ENCODE measurements at regions not wholly inside any gene's neighbourhood (a gene's known extent, or its start where the extent isn't known, plus 50 kb on each side); places are given as distances from the start of the nearest gene placed in this dataset.
A peak's percentile ranks its signal among the peaks of the same experiment; 100 is the strongest.

GRCh38 chr4:103374306-103374705 is 176.2 kb upstream of the CENPE start:
- H3K4me1 ChIP-seq (ENCODE audit: control insufficient read depth, insufficient read depth, low read length), result peaks cover 21% of the 10 kb centered on the region; the same call in 1 of the 2 replicates
- H3K4me3 ChIP-seq (ENCODE audit: low read depth, low read length), result no peak overlapping the region
- no peaks in the 10 kb centered on the region for H3K27me3 ChIP-seq (ENCODE audit: control insufficient read depth, insufficient read depth, low read length)
- H3K27ac ChIP-seq (ENCODE audit: low read depth, low read length), result peak overlapping the region; percentile 45; the same call in 1 of the 2 replicates
- H3K9ac ChIP-seq (ENCODE audit: low read length), result no peak overlapping the region
- peaks cover 10% of the 10 kb centered on the region; the same call in 1 of the 2 replicates for H3K9me3 ChIP-seq (ENCODE audit: control insufficient read depth, insufficient read depth, low read depth, low read length)
- no peaks in the 10 kb centered on the region for H3K36me3 ChIP-seq (ENCODE audit: control insufficient read depth, insufficient read depth, low read length)

GRCh38 chr4:103372002-103372558 is 173.9 kb upstream of the CENPE start:
- H3K27ac ChIP-seq (ENCODE audit: low read depth, low read length), result no peak overlapping the region

GRCh38 chr4:103370336-103370735 is 172.2 kb upstream of the CENPE start:
- peaks cover 2% of the 10 kb centered on the region; the same call in 1 of the 2 replicates for H3K9me3 ChIP-seq (ENCODE audit: control insufficient read depth, insufficient read depth, low read depth, low read length)
- no peaks in the 10 kb centered on the region for H3K27me3 ChIP-seq (ENCODE audit: control insufficient read depth, insufficient read depth, low read length)
- no peak overlapping the region for H3K27ac ChIP-seq (ENCODE audit: low read depth, low read length)
- H3K9ac ChIP-seq (ENCODE audit: low read length), result no peak overlapping the region
- H3K36me3 ChIP-seq (ENCODE audit: control insufficient read depth, insufficient read depth, low read length), result no peaks in the 10 kb centered on the region
- H3K4me3 ChIP-seq (ENCODE audit: low read depth, low read length), result no peak overlapping the region
- H3K4me1 ChIP-seq (ENCODE audit: control insufficient read depth, insufficient read depth, low read length), result peaks cover 19% of the 10 kb centered on the region; the same call in 1 of the 2 replicates

More at GRCh38 chr4:103372002-103372558, 173.9 kb upstream of the CENPE start:
- Histone ChIP-seq H3K27me3 (ENCODE audit: control insufficient read depth, insufficient read depth, low read length) (no peaks in the 10 kb centered on the region), H3K9ac (ENCODE audit: low read length) (no peak overlapping the region), H3K4me3 (ENCODE audit: low read depth, low read length) (no peak overlapping the region), H3K4me1 (ENCODE audit: control insufficient read depth, insufficient read depth, low read length) (peaks cover 21% of the 10 kb centered on the region; the same call in 1 of the 2 replicates), H3K36me3 (ENCODE audit: control insufficient read depth, insufficient read depth, low read length) (no peaks in the 10 kb centered on the region), H3K9me3 (ENCODE audit: control insufficient read depth, insufficient read depth, low read depth, low read length) (peaks cover 6% of the 10 kb centered on the region; the same call in 1 of the 2 replicates)

GRCh38 chr4:103365285-103365684 is 167.1 kb upstream of the CENPE start:
- Histone ChIP-seq H3K9ac (ENCODE audit: low read length) (no peak overlapping the region), H3K9me3 (ENCODE audit: control insufficient read depth, insufficient read depth, low read depth, low read length) (peaks cover 29% of the 10 kb centered on the region), H3K27ac (ENCODE audit: low read depth, low read length) (no peak overlapping the region), H3K4me3 (ENCODE audit: low read depth, low read length) (no peak overlapping the region), H3K27me3 (ENCODE audit: control insufficient read depth, insufficient read depth, low read length) (no peaks in the 10 kb centered on the region), H3K36me3 (ENCODE audit: control insufficient read depth, insufficient read depth, low read length) (peaks cover 3% of the 10 kb centered on the region), H3K4me1 (ENCODE audit: control insufficient read depth, insufficient read depth, low read length) (no peaks in the 10 kb centered on the region)

- Histone ChIP-seq H3K27ac (ENCODE audit: low read depth, low read length) (no peak overlapping the region), H3K4me3 (ENCODE audit: low read depth, low read length) (no peak overlapping the region), H3K9ac (ENCODE audit: low read length) (no peak overlapping the region), H3K9me3 (ENCODE audit: control insufficient read depth, insufficient read depth, low read depth, low read length) (peaks cover 39% of the 10 kb centered on the region), H3K36me3 (ENCODE audit: control insufficient read depth, insufficient read depth, low read length) (peaks cover 8% of the 10 kb centered on the region), H3K4me1 (ENCODE audit: control insufficient read depth, insufficient read depth, low read length) (no peaks in the 10 kb centered on the region), H3K27me3 (ENCODE audit: control insufficient read depth, insufficient read depth, low read length) (no peaks in the 10 kb centered on the region)
Observed at GRCh38 chr4:103364083-103364482, 165.9 kb upstream of the CENPE start.

GRCh38 chr4:103361926-103362325 is 163.8 kb upstream of the CENPE start:
- Histone ChIP-seq H3K36me3 (ENCODE audit: control insufficient read depth, insufficient read depth, low read length) (peaks cover 8% of the 10 kb centered on the region), H3K9me3 (ENCODE audit: control insufficient read depth, insufficient read depth, low read depth, low read length) (peaks cover 53% of the 10 kb centered on the region), H3K4me1 (ENCODE audit: control insufficient read depth, insufficient read depth, low read length) (no peaks in the 10 kb centered on the region), H3K9ac (ENCODE audit: low read length) (no peak overlapping the region), H3K27me3 (ENCODE audit: control insufficient read depth, insufficient read depth, low read length) (no peaks in the 10 kb centered on the region), H3K4me3 (ENCODE audit: low read depth, low read length) (no peak overlapping the region), H3K27ac (ENCODE audit: low read depth, low read length) (no peak overlapping the region)

GRCh38 chr4:103359900-103360299 is 161.8 kb upstream of the CENPE start:
- Histone ChIP-seq H3K9ac (ENCODE audit: low read length) (no peak overlapping the region), H3K4me1 (ENCODE audit: control insufficient read depth, insufficient read depth, low read length) (no peaks in the 10 kb centered on the region), H3K27me3 (ENCODE audit: control insufficient read depth, insufficient read depth, low read length) (no peaks in the 10 kb centered on the region), H3K27ac (ENCODE audit: low read depth, low read length) (no peak overlapping the region), H3K4me3 (ENCODE audit: low read depth, low read length) (no peak overlapping the region), H3K36me3 (ENCODE audit: control insufficient read depth, insufficient read depth, low read length) (peaks cover 8% of the 10 kb centered on the region), H3K9me3 (ENCODE audit: control insufficient read depth, insufficient read depth, low read depth, low read length) (peaks cover 53% of the 10 kb centered on the region)

- H3K27ac ChIP-seq (ENCODE audit: low read depth, low read length), result no peak overlapping the region
- H3K36me3 ChIP-seq (ENCODE audit: control insufficient read depth, insufficient read depth, low read length), result no peaks in the 10 kb centered on the region
Observed at GRCh38 chr4:103354006-103354405, 155.9 kb upstream of the CENPE start.

GRCh38 chr4:103329642-103330041 is 131.5 kb upstream of the CENPE start:
- Histone ChIP-seq H3K9ac (ENCODE audit: low read length) (no peak overlapping the region), H3K36me3 (ENCODE audit: control insufficient read depth, insufficient read depth, low read length) (no peaks in the 10 kb centered on the region), H3K9me3 (ENCODE audit: control insufficient read depth, insufficient read depth, low read depth, low read length) (peaks cover 3% of the 10 kb centered on the region; the same call in 1 of the 2 replicates), H3K4me1 (ENCODE audit: control insufficient read depth, insufficient read depth, low read length) (no peaks in the 10 kb centered on the region), H3K27ac (ENCODE audit: low read depth, low read length) (no peak overlapping the region), H3K27me3 (ENCODE audit: control insufficient read depth, insufficient read depth, low read length) (no peaks in the 10 kb centered on the region), H3K4me3 (ENCODE audit: low read depth, low read length) (no peak overlapping the region)

More at GRCh38 chr4:103354006-103354405, 155.9 kb upstream of the CENPE start:
- Histone ChIP-seq H3K4me3 (ENCODE audit: low read depth, low read length) (no peak overlapping the region), H3K27me3 (ENCODE audit: control insufficient read depth, insufficient read depth, low read length) (no peaks in the 10 kb centered on the region), H3K4me1 (ENCODE audit: control insufficient read depth, insufficient read depth, low read length) (no peaks in the 10 kb centered on the region), H3K9me3 (ENCODE audit: control insufficient read depth, insufficient read depth, low read depth, low read length) (peaks cover 13% of the 10 kb centered on the region), H3K9ac (ENCODE audit: low read length) (no peak overlapping the region)

GRCh38 chr4:103324811-103325210 is 126.7 kb upstream of the CENPE start:
- Histone ChIP-seq H3K36me3 (ENCODE audit: control insufficient read depth, insufficient read depth, low read length) (no peaks in the 10 kb centered on the region), H3K4me1 (ENCODE audit: control insufficient read depth, insufficient read depth, low read length) (no peaks in the 10 kb centered on the region), H3K4me3 (ENCODE audit: low read depth, low read length) (no peak overlapping the region), H3K27ac (ENCODE audit: low read depth, low read length) (no peak overlapping the region), H3K9me3 (ENCODE audit: control insufficient read depth, insufficient read depth, low read depth, low read length) (no peaks in the 10 kb centered on the region), H3K9ac (ENCODE audit: low read length) (no peak overlapping the region), H3K27me3 (ENCODE audit: control insufficient read depth, insufficient read depth, low read length) (no peaks in the 10 kb centered on the region)

GRCh38 chr4:103318327-103318726 is 120.2 kb upstream of the CENPE start:
- no peaks in the 10 kb centered on the region for H3K27me3 ChIP-seq (ENCODE audit: control insufficient read depth, insufficient read depth, low read length)
- H3K36me3 ChIP-seq (ENCODE audit: control insufficient read depth, insufficient read depth, low read length), result no peaks in the 10 kb centered on the region
- H3K4me1 ChIP-seq (ENCODE audit: control insufficient read depth, insufficient read depth, low read length), result peaks cover 4% of the 10 kb centered on the region; the same call in 1 of the 2 replicates
- no peak overlapping the region for H3K27ac ChIP-seq (ENCODE audit: low read depth, low read length)
- H3K9ac ChIP-seq (ENCODE audit: low read length), result no peak overlapping the region
- H3K9me3 ChIP-seq (ENCODE audit: control insufficient read depth, insufficient read depth, low read depth, low read length), result peaks cover 14% of the 10 kb centered on the region; the same call in 1 of the 2 replicates
- H3K4me3 ChIP-seq (ENCODE audit: low read depth, low read length), result no peak overlapping the region
